H9 (cell line): ENCODE measurements at regions not wholly inside any gene's neighbourhood (a gene's known extent, or its start where the extent isn't known, plus 50 kb on each side); places are given as distances from the start of the nearest gene placed in this dataset.

ENCODE experiments used
- DNase-seq: peaks from one replicate; pipeline ENCODE4 v3.0.0-alpha.2; 2017
- H2AFZ ChIP-seq: one replicate; pipeline ENCODE4 v1.6.1; 2013; ENCODE audit warnings: mild to moderate bottlenecking, low read length, control low read depth, moderate library complexity
- H2AK5ac ChIP-seq: 2 replicates; pipeline ENCODE4 v1.6.1; 2013; ENCODE audit warnings: low read length, control low read depth, mixed read lengths; ENCODE audit not compliant: insufficient read length
- H2BK120ac ChIP-seq: one replicate; pipeline ENCODE4 v1.6.1; 2013; ENCODE audit warnings: low read depth, mild to moderate bottlenecking, low read length, control low read depth, inconsistent platforms; ENCODE audit not compliant: poor library complexity, severe bottlenecking
- H2BK12ac ChIP-seq: 2 replicates; pipeline ENCODE4 v1.6.1; 2013; ENCODE audit warnings: low read length, control low read depth, mixed read lengths, low read depth; ENCODE audit not compliant: insufficient read length
- H2BK15ac ChIP-seq: 2 replicates; pipeline ENCODE4 v1.6.1; 2013; ENCODE audit warnings: low read depth, low read length, control low read depth
- H2BK20ac ChIP-seq: one replicate; pipeline ENCODE4 v1.6.1; 2013; ENCODE audit warnings: low read depth, mild to moderate bottlenecking, low read length, control low read depth, inconsistent platforms; ENCODE audit not compliant: poor library complexity, severe bottlenecking
- H2BK5ac ChIP-seq: 2 replicates; pipeline ENCODE4 v1.6.1; 2013; ENCODE audit warnings: low read length, control low read depth, mixed read lengths; ENCODE audit not compliant: insufficient read length
- H3K14ac ChIP-seq: 2 replicates; pipeline ENCODE4 v1.6.1; 2013; ENCODE audit warnings: low read length, control low read depth; ENCODE audit not compliant: insufficient read depth
- H3K18ac ChIP-seq: 2 replicates; pipeline ENCODE4 v1.6.1; 2013; ENCODE audit warnings: low read depth, mild to moderate bottlenecking, mixed read lengths, low read length, control low read depth; ENCODE audit not compliant: insufficient read length
- H3K23ac ChIP-seq: 2 replicates; pipeline ENCODE4 v1.6.1; 2013; ENCODE audit warnings: low read length, control low read depth, mixed read lengths, low read depth; ENCODE audit not compliant: insufficient read length
- H3K23me2 ChIP-seq: 2 replicates; pipeline ENCODE4 v1.6.1; 2013; ENCODE audit warnings: low read depth, mild to moderate bottlenecking, mixed read lengths, low read length, control low read depth; ENCODE audit not compliant: insufficient read length, poor library complexity, severe bottlenecking
- H3K27ac ChIP-seq: 2 replicates; pipeline ENCODE4 v1.5.1; 2013; ENCODE audit warnings: low read length, control low read depth, mixed read lengths, low read depth; ENCODE audit not compliant: insufficient read length
- H3K27me3 ChIP-seq: 2 replicates; pipeline ENCODE4 v1.6.1; 2013; ENCODE audit warnings: low read length, control low read depth, inconsistent platforms; ENCODE audit not compliant: insufficient read depth
- H3K4ac ChIP-seq: 2 replicates; pipeline ENCODE4 v1.6.1; 2013; ENCODE audit warnings: low read depth, mild to moderate bottlenecking, control low read depth, inconsistent platforms, low read length, moderate library complexity
- H3K4me1 ChIP-seq: 2 replicates; pipeline ENCODE4 v1.6.1; 2013; ENCODE audit warnings: low read length, control low read depth, inconsistent platforms; ENCODE audit not compliant: insufficient read depth
- H3K4me2 ChIP-seq: 2 replicates; pipeline ENCODE4 v1.6.1; 2013; ENCODE audit warnings: low read length, control low read depth, mixed read lengths; ENCODE audit not compliant: insufficient read length, insufficient read depth
- H3K56ac ChIP-seq: 2 replicates; pipeline ENCODE4 v1.6.1; 2013; ENCODE audit warnings: low read depth, mild to moderate bottlenecking, mixed read lengths, low read length, control low read depth; ENCODE audit not compliant: insufficient read length
- H3K79me1 ChIP-seq: 2 replicates; pipeline ENCODE4 v1.6.1; 2013; ENCODE audit warnings: low read depth, mild to moderate bottlenecking, moderate library complexity, low read length, control low read depth, inconsistent platforms; ENCODE audit not compliant: insufficient read depth, poor library complexity, severe bottlenecking
- H3K79me2 ChIP-seq: 2 replicates; pipeline ENCODE4 v1.6.1; 2013; ENCODE audit warnings: low read length, control low read depth, inconsistent platforms; ENCODE audit not compliant: insufficient read depth
- H3K9ac ChIP-seq: 2 replicates; pipeline ENCODE4 v1.6.1; 2013; ENCODE audit warnings: low read length, control low read depth, mixed read lengths; ENCODE audit not compliant: insufficient read length; ENCODE audit errors: extremely low read depth
- H3K9me3 ChIP-seq: one replicate; pipeline ENCODE4 v1.6.1; 2013; ENCODE audit warnings: low read depth, low read length, inconsistent platforms; ENCODE audit not compliant: control insufficient read depth
- H3T11ph ChIP-seq: one replicate; pipeline ENCODE4 v1.6.1; 2013; ENCODE audit warnings: mild to moderate bottlenecking, low read length, control low read depth, inconsistent platforms
- H4K20me1 ChIP-seq: one replicate; pipeline ENCODE4 v1.6.1; 2013; ENCODE audit not compliant: control insufficient read depth, insufficient read length, insufficient read depth
- H4K5ac ChIP-seq: 2 replicates; pipeline ENCODE4 v1.6.1; 2013; ENCODE audit warnings: low read depth, mild to moderate bottlenecking, mixed read lengths, low read length, control low read depth; ENCODE audit not compliant: insufficient read length
- H4K8ac ChIP-seq: replicated peaks from 2 replicates; pipeline ENCODE4 v1.6.1; 2013; ENCODE audit warnings: low read length, control low read depth, mixed read lengths, low read depth; ENCODE audit not compliant: insufficient read length
- H4K91ac ChIP-seq: 2 replicates; pipeline ENCODE4 v1.6.1; 2013; ENCODE audit warnings: low read depth, mild to moderate bottlenecking, moderate library complexity, mixed read lengths, low read length, control low read depth; ENCODE audit not compliant: insufficient read length
- H3K27ac Mint-ChIP-seq, 3 experiments: 2 replicates in 2 of 3; 3 replicates in 1 of 3; pipeline ENCODE4 v1.8.0; 2020 to 2021; ENCODE audit warnings: mixed read lengths in 3 of 3, mild to moderate bottlenecking in 1 of 3, moderate library complexity in 1 of 3
- H3K27me3 Mint-ChIP-seq: 2 replicates; pipeline ENCODE4 v1.8.0; 2021; ENCODE audit warnings: low read depth, mild to moderate bottlenecking, moderate library complexity, mixed read lengths
- H3K36me3 Mint-ChIP-seq, 3 experiments: 2 replicates in 2 of 3; 3 replicates in 1 of 3; pipeline ENCODE4 v1.8.0; 2020 to 2021; ENCODE audit warnings: low read depth in 3 of 3, mixed read lengths in 3 of 3; ENCODE audit not compliant: insufficient read depth in 1 of 3
- H3K4me1 Mint-ChIP-seq, 2 experiments: 2 replicates each; pipeline ENCODE4 v1.8.0; 2020; ENCODE audit warnings: mixed read lengths in 2 of 2
- H3K4me3 Mint-ChIP-seq, 2 experiments: 2 replicates in 1 of 2; 3 replicates in 1 of 2; pipeline ENCODE4 v1.8.0; 2020 to 2021; ENCODE audit warnings: mild to moderate bottlenecking in 2 of 2, mixed read lengths in 2 of 2, moderate library complexity in 1 of 2
- H3K9me3 Mint-ChIP-seq, 2 experiments: 2 replicates in 1 of 2; 3 replicates in 1 of 2; pipeline ENCODE4 v1.8.0; 2020; ENCODE audit warnings: mild to moderate bottlenecking in 2 of 2, mixed read lengths in 2 of 2, moderate library complexity in 1 of 2
- WGBS: extraction: QIAGEN DNeasy Blood & Tissue Kit; methylation state at CpG from one replicate; pipeline ENCODE4 v1.1.7; 2013; ENCODE audit warnings: missing lambda C conversion rate, low lambda C conversion rate, mixed read lengths; ENCODE audit not compliant: insufficient read length; ENCODE audit errors: extremely low coverage; 5-methylcytosine and 5-hydroxymethylcytosine counted together
- TF ChIP-seq, protein P1 (sequence below): fragments of 200-600 bp; sonication (generic); conservative IDR thresholded peaks from 3 replicates; pipeline ENCODE4 v1.8.0; 2021; ENCODE audit warnings: antibody characterized with exemption, mild to moderate bottlenecking

DNA sequence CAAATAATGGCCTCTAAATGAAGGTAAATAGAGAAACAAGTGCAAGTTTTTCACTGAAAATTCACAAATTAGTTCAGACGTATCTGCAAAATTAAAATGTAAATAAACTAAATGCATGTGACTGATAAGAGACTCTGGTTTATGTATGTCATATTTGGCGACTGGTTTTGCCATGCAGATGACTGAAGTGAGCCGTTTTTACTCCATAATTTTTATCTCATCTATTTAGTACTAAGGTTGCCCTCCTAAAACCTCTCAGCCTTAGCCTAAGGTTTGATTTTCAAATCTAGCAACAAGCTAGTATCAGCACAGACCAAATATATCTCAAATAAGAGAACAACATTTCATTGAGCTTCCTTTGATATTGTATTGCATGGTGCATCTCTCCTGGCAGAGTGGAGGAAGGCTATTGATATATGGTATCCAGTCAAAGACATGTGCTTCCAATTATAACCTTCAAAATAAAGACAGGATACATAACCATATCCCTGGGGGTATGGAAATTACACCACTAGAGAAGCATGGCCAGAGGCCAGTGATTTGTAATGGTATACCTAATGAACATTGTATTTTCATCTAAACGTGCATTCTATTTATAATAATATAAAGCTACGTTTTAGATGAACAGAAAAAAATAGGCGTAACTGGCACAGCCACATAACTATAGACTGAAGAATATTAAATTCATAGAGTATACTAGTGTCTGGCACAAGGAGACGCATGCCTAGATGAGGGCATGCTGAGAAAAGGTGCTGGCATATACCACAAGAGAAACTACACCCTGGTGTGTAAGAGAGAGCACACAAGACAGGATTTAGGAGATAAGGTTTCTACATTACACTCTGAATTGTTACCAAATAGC, 392.6 kb upstream of the INTU start:
- Histone ChIP-seq H3K9me3 (no peaks in the 10 kb centered on the region), H4K5ac (no peak overlapping the region), H3K4me1 (no peaks in the 10 kb centered on the region), H2BK5ac (no peak overlapping the region), H2BK20ac (no peak overlapping the region), H4K91ac (no peak overlapping the region), H4K8ac (no peak overlapping the region), H3K23ac (no peak overlapping the region), H4K20me1 (no peaks in the 10 kb centered on the region), H3K4ac (no peak overlapping the region), H2AFZ (no peak overlapping the region), H2AK5ac (no peak overlapping the region), H3K14ac (no peak overlapping the region), H3K79me2 (no peaks in the 10 kb centered on the region), H3K23me2 (no peaks in the 10 kb centered on the region), H3K4me2 (no peak overlapping the region), H2BK120ac (no peak overlapping the region), H3K27ac (no peak overlapping the region), H3T11ph (no peak overlapping the region), H2BK15ac (no peak overlapping the region), H3K79me1 (no peaks in the 10 kb centered on the region), H3K27me3 (no peaks in the 10 kb centered on the region), H3K18ac (no peak overlapping the region), H3K9ac (no peak overlapping the region), H3K56ac (no peak overlapping the region), H2BK12ac (no peak overlapping the region)
- Mint-ChIP-seq H3K4me1 (no peaks in the 10 kb centered on the region), H3K4me3 (no peak overlapping the region), H3K27ac (no peak overlapping the region), H3K36me3 (no peaks in the 10 kb centered on the region), H3K9me3 (no peaks in the 10 kb centered on the region), H3K27me3 (no peaks in the 10 kb centered on the region)
- WGBS: no CpG with 5 or more reads among the region's 7 CpGs
- no peak for DNase-seq
- TF ChIP-seq, protein P1, sequence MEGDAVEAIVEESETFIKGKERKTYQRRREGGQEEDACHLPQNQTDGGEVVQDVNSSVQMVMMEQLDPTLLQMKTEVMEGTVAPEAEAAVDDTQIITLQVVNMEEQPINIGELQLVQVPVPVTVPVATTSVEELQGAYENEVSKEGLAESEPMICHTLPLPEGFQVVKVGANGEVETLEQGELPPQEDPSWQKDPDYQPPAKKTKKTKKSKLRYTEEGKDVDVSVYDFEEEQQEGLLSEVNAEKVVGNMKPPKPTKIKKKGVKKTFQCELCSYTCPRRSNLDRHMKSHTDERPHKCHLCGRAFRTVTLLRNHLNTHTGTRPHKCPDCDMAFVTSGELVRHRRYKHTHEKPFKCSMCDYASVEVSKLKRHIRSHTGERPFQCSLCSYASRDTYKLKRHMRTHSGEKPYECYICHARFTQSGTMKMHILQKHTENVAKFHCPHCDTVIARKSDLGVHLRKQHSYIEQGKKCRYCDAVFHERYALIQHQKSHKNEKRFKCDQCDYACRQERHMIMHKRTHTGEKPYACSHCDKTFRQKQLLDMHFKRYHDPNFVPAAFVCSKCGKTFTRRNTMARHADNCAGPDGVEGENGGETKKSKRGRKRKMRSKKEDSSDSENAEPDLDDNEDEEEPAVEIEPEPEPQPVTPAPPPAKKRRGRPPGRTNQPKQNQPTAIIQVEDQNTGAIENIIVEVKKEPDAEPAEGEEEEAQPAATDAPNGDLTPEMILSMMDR: no peak
